Common myeloid progenitor, CD34-positive (primary cell): ENCODE measurements at regions not wholly inside any gene's neighbourhood (a gene's known extent, or its start where the extent isn't known, plus 50 kb on each side); places are given as distances from the start of the nearest gene placed in this dataset.

Experiments used
- CTCF ChIA-PET: fragments of 350-600 bp; sonication (Branson Sonifier 250); formaldehyde crosslinking; loops from one replicate; lab custom pipeline; 2021; ENCODE audit warnings: antibody characterized with exemption; lab: Charles Lee
- POLR2A ChIA-PET: fragments of 350-600 bp; sonication (Branson Sonifier 250); formaldehyde crosslinking; loops from one replicate; lab custom pipeline; 2021; ENCODE audit warnings: antibody characterized with exemption; lab: Charles Lee
- DNase-seq, 3 donors: peaks; one replicate each; pipeline versions ENCODE4 v3.0.0 to v3.0.0-alpha.2; 2013
- H3K27ac ChIP-seq, 2 experiments: 1 replicate in 1 of 2; 2 replicates in 1 of 2; pipeline ENCODE4 v1.7.0; 2013; ENCODE audit warnings: inconsistent platforms in 2 of 2, low read length in 2 of 2, mild to moderate bottlenecking in 2 of 2, low read depth in 1 of 2, moderate library complexity in 1 of 2; ENCODE audit not compliant: severe bottlenecking in 2 of 2, insufficient read depth in 1 of 2, poor library complexity in 1 of 2
- H3K27me3 ChIP-seq, 5 experiments: replicated peaks in 2 of 5; 1 replicate in 3 of 5; 2 replicates in 2 of 5; pipeline versions ENCODE4 v1.6.1 to v1.7.0; 2013; ENCODE audit warnings: low read length in 4 of 5, mild to moderate bottlenecking in 2 of 5, moderate library complexity in 2 of 5, inconsistent platforms in 1 of 5; ENCODE audit not compliant: insufficient read depth in 5 of 5, control insufficient read depth in 4 of 5
- H3K36me3 ChIP-seq, 4 experiments: 1 replicate in 2 of 4; 2 replicates in 2 of 4; pipeline versions ENCODE4 v1.6.1 to v1.7.0; 2013; ENCODE audit warnings: low read length in 3 of 4, control low read depth in 1 of 4, mild to moderate bottlenecking in 1 of 4; ENCODE audit not compliant: control insufficient read depth in 4 of 4, insufficient read depth in 4 of 4
- H3K4me1 ChIP-seq, 4 experiments: 1 replicate in 3 of 4; 2 replicates in 1 of 4; pipeline versions ENCODE4 v1.6.1 to v1.7.1; 2013; ENCODE audit warnings: low read length in 3 of 4, mild to moderate bottlenecking in 3 of 4, control low read depth in 1 of 4, inconsistent platforms in 1 of 4, moderate library complexity in 1 of 4; ENCODE audit not compliant: control insufficient read depth in 4 of 4, insufficient read depth in 4 of 4; ENCODE audit errors: control extremely low read depth in 1 of 4
- H3K4me3 ChIP-seq, 7 experiments: 1 replicate in 4 of 7; 2 replicates in 3 of 7; pipeline versions ENCODE4 v1.5.1 to v1.7.0; 2013; ENCODE audit warnings: mild to moderate bottlenecking in 7 of 7, low read length in 6 of 7, moderate library complexity in 6 of 7, inconsistent platforms in 2 of 7, low read depth in 2 of 7, control low read depth in 1 of 7; ENCODE audit not compliant: insufficient read depth in 4 of 7, control insufficient read depth in 1 of 7; ENCODE audit errors: extremely low read depth in 1 of 7
- H3K9me3 ChIP-seq, 5 experiments: 1 replicate in 4 of 5; 2 replicates in 1 of 5; pipeline versions ENCODE4 v1.6.1 to v1.7.1; 2013; ENCODE audit warnings: low read length in 4 of 5, mild to moderate bottlenecking in 2 of 5, inconsistent platforms in 1 of 5, low read depth in 1 of 5, moderate library complexity in 1 of 5; ENCODE audit not compliant: control insufficient read depth in 4 of 5, insufficient read depth in 2 of 5; ENCODE audit errors: control extremely low read depth in 1 of 5
- WGBS: methylation state at CpG from one replicate; pipeline ENCODE4 v1.1.5; 2013; ENCODE audit not compliant: insufficient coverage; 5-methylcytosine and 5-hydroxymethylcytosine counted together

- no peak overlapping the region for H3K27ac ChIP-seq
- H3K9me3 ChIP-seq = peaks cover 0 to 5% (median 2%) of the 10 kb centered on the region in 5 experiments
- no peak overlapping the region for H3K4me3 ChIP-seq
- ChIA-PET CTCF (interaction anchor here (1.2 to 1.8 kb wide), 2 partner anchors 8 to 124 kb away, joined by 3 read pairs; no protein-coding TSS in a partner anchor), POLR2A (no interaction called here)
- WGBS = 85% methylated on average over 10 of the region's 17 CpGs
- H3K4me1 ChIP-seq = no peaks in the 10 kb centered on the region
- no peaks in the 10 kb centered on the region for H3K36me3 ChIP-seq
- no peak for DNase-seq
- no peaks in the 10 kb centered on the region for H3K27me3 ChIP-seq
These were observed 246.3 kb upstream of the MYT1L start for GRCh38 chr2:2577407-2577831.

- H3K36me3 ChIP-seq = no peaks in the 10 kb centered on the region
- 100% methylated on average over 5 of the region's 5 CpGs for WGBS
- H3K27me3 ChIP-seq = no peaks in the 10 kb centered on the region
- H3K4me1 ChIP-seq = no peaks in the 10 kb centered on the region
- H3K27ac ChIP-seq = no peak overlapping the region
- CTCF ChIA-PET = interaction anchor here (0.6 kb wide), 1 partner anchor 13 kb away, joined by 3 read pairs; no protein-coding TSS in a partner anchor
- peaks cover 0 to 5% (median 2%) of the 10 kb centered on the region in 5 experiments for H3K9me3 ChIP-seq
- DNase-seq = no peak
- no peak overlapping the region for H3K4me3 ChIP-seq
- POLR2A ChIA-PET = no interaction called here
These were observed 244.9 kb upstream of the MYT1L start for GRCh38 chr2:2575870-2576386.

GRCh38 chr2:2575181-2575577 lies 244.1 kb upstream of the MYT1L start:
- Histone ChIP-seq H3K27ac (no peak overlapping the region), H3K9me3 (peaks cover 0 to 5% (median 2%) of the 10 kb centered on the region in 5 experiments), H3K4me3 (no peak overlapping the region), H3K4me1 (no peaks in the 10 kb centered on the region), H3K36me3 (no peaks in the 10 kb centered on the region), H3K27me3 (no peaks in the 10 kb centered on the region)
- ChIA-PET CTCF (no interaction called here), POLR2A (no interaction called here)
- no peak for DNase-seq
- WGBS = 96% methylated on average over 10 of the region's 10 CpGs

- Histone ChIP-seq H3K27me3 (no peaks in the 10 kb centered on the region), H3K9me3 (peaks cover 0 to 5% (median 2%) of the 10 kb centered on the region in 5 experiments), H3K4me3 (no peak overlapping the region), H3K36me3 (no peaks in the 10 kb centered on the region), H3K27ac (no peak overlapping the region), H3K4me1 (no peaks in the 10 kb centered on the region)
- 93% methylated on average over 13 of the region's 16 CpGs for WGBS
- POLR2A ChIA-PET = no interaction called here
- CTCF ChIA-PET = no interaction called here
- no peak for DNase-seq
These were observed 243.5 kb upstream of the MYT1L start for GRCh38 chr2:2574401-2575180.

- CTCF ChIA-PET = no interaction called here
- Histone ChIP-seq H3K27me3 (no peaks in the 10 kb centered on the region), H3K4me3 (no peak overlapping the region), H3K9me3 (peaks cover 0 to 5% (median 2%) of the 10 kb centered on the region in 5 experiments), H3K27ac (no peak overlapping the region), H3K4me1 (no peaks in the 10 kb centered on the region), H3K36me3 (no peaks in the 10 kb centered on the region)
- DNase-seq = peak in 2 of 3 donors; percentile 37 to 48
- POLR2A ChIA-PET = no interaction called here
- 94% methylated on average over 13 of the region's 15 CpGs for WGBS
These were observed 242.7 kb upstream of the MYT1L start for GRCh38 chr2:2573658-2574293.

- H3K27ac ChIP-seq = no peak overlapping the region
- POLR2A ChIA-PET = no interaction called here
- no peak for DNase-seq
- H3K4me1 ChIP-seq = no peaks in the 10 kb centered on the region
- CTCF ChIA-PET = no interaction called here
- 100% methylated on average over 2 of the region's 4 CpGs for WGBS
- no peaks in the 10 kb centered on the region for H3K36me3 ChIP-seq
- H3K4me3 ChIP-seq = no peak overlapping the region
- H3K27me3 ChIP-seq = no peaks in the 10 kb centered on the region
- peaks cover 0 to 5% (median 2%) of the 10 kb centered on the region in 5 experiments for H3K9me3 ChIP-seq
These were observed 242.1 kb upstream of the MYT1L start for GRCh38 chr2:2573205-2573604.
